OCI-LY7 (cell line): ENCODE measurements at regions not wholly inside any gene's neighbourhood (a gene's known extent, or its start where the extent isn't known, plus 50 kb on each side); places are given as distances from the start of the nearest gene placed in this dataset.

Experiments
- BruUV-seq: library from RNA; stranded (reverse); fragments of 400-500 nt; replicated peaks from 2 replicates; lab custom pipeline; 2021; lab: Mats Ljungman, UMichigan
- CTCF ChIA-PET: fragments of 300-600 bp; sonication (Branson Sonifier 250); formaldehyde crosslinking; loops from one replicate; lab custom pipeline; 2022; ENCODE audit warnings: antibody characterized with exemption; ENCODE audit not compliant: unreplicated experiment; lab: Charles Lee
- POLR2A ChIA-PET: fragments of 300-600 bp; sonication (Branson Sonifier 250); formaldehyde crosslinking; loops from one replicate; lab custom pipeline; 2022; ENCODE audit warnings: antibody characterized with exemption; lab: Charles Lee
- DNase-seq: peaks from one replicate; pipeline ENCODE4 v3.0.0-alpha.2; 2015; ENCODE audit warnings: low spot score
- H2AFZ ChIP-seq: fragments of 200-600 bp; sonication (generic), shearing (Covaris generic); 2 replicates; pipeline ENCODE4 v1.6.1; 2014; ENCODE audit warnings: mild to moderate bottlenecking, antibody characterized with exemption, low read length, moderate library complexity
- H3K27ac ChIP-seq: fragments of 200-600 bp; sonication (generic); 2 replicates; pipeline ENCODE4 v1.5.1; 2014; ENCODE audit warnings: mixed run types, low read depth, mild to moderate bottlenecking, moderate library complexity, low read length, inconsistent platforms; ENCODE audit not compliant: poor library complexity, severe bottlenecking
- H3K36me3 ChIP-seq: fragments of 200-600 bp; sonication (generic); 2 replicates; pipeline ENCODE4 v1.6.1; 2014; ENCODE audit warnings: mild to moderate bottlenecking, antibody characterized with exemption, low read length, moderate library complexity, mixed read lengths; ENCODE audit not compliant: insufficient read depth
- H3K4me1 ChIP-seq: fragments of 200-600 bp; sonication (generic); 2 replicates; pipeline ENCODE4 v1.5.1; 2014; ENCODE audit warnings: mild to moderate bottlenecking, low read length; ENCODE audit not compliant: insufficient read depth, poor library complexity, severe bottlenecking
- H3K4me2 ChIP-seq: fragments of 200-600 bp; sonication (generic); 2 replicates; pipeline ENCODE4 v1.6.1; 2014; ENCODE audit warnings: mild to moderate bottlenecking, low read length
- H3K4me3 ChIP-seq: fragments of 200-600 bp; sonication (generic); 2 replicates; pipeline ENCODE4 v1.5.1; 2014; ENCODE audit warnings: mild to moderate bottlenecking, low read depth, low read length; ENCODE audit not compliant: poor library complexity, severe bottlenecking
- H3K79me2 ChIP-seq: fragments of 200-600 bp; sonication (generic); 2 replicates; pipeline ENCODE4 v1.6.1; 2016; ENCODE audit warnings: low read depth, mild to moderate bottlenecking, low read length, moderate library complexity, mixed read lengths; ENCODE audit not compliant: insufficient read depth
- H3K9me2 ChIP-seq: fragments of 200-600 bp; sonication (generic); 2 replicates; pipeline ENCODE4 v1.6.1; 2016; ENCODE audit warnings: mild to moderate bottlenecking, low read length, mixed read lengths; ENCODE audit not compliant: insufficient read depth
- H3K9me3 ChIP-seq: fragments of 200-600 bp; sonication (generic); 2 replicates; pipeline ENCODE4 v1.6.1; 2014; ENCODE audit warnings: mild to moderate bottlenecking, mixed run types, low read length, mixed read lengths
- H4K20me1 ChIP-seq: fragments of 200-600 bp; sonication (generic); 2 replicates; pipeline ENCODE4 v1.6.1; 2014; ENCODE audit warnings: mild to moderate bottlenecking, antibody characterized with exemption, low read length, moderate library complexity, mixed read lengths; ENCODE audit not compliant: insufficient read depth
- EZH2phosphoT487 ChIP-seq: fragments of 200-600 bp; sonication (generic); IDR thresholded peaks from 2 replicates; pipeline ENCODE4 v1.6.1; 2018; ENCODE audit warnings: low read depth, borderline replicate concordance, mild to moderate bottlenecking, mixed run types, antibody characterized with exemption, low read length, moderate library complexity, mixed read lengths
- intact Hi-C: fragments of 100-400 bp; cut with micrococcal nuclease; formaldehyde crosslinking; loops from one replicate; pipeline ENCODE4 v1.10.0; 2022; ENCODE audit not compliant: unreplicated experiment
- TF ChIP-seq, protein P1 (sequence below): fragments of 200-600 bp; sonication (generic); conservative IDR thresholded peaks from 2 replicates; pipeline ENCODE4 v1.5.1; 2014; ENCODE audit warnings: mild to moderate bottlenecking, antibody characterized with exemption, low read length, moderate library complexity, mixed read lengths

DNA sequence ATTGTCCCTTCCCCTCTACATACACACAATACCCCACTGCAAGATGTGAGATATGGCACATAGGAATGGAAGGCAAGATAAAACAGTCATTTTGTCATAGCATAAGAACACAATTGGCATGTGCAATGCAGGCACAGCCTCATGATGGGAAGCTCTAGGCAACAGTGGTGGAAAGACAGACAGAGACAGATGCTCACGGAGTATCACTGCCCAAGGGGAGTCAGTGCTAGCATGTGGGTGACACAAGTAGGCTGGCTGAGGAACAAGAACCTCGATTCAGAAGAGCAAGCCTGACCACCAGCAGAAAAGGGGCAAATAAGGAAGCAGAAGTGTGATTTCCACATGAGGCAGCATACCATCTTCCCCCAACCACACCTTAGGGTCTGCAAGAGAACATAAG, 323.6 kb downstream of the PAX3 start:
- BruUV-seq = no TSS peak
- H3K4me1 ChIP-seq = no peaks in the 10 kb centered on the region
- no peak for TF ChIP-seq EZH2phosphoT487
- no peaks in the 10 kb centered on the region for H3K36me3 ChIP-seq
- no peak overlapping the region for H3K27ac ChIP-seq
- no peaks in the 10 kb centered on the region for H3K9me3 ChIP-seq
- no peaks in the 10 kb centered on the region for H4K20me1 ChIP-seq
- no peaks in the 10 kb centered on the region for H3K79me2 ChIP-seq
- no peak overlapping the region for H3K4me2 ChIP-seq
- no peaks in the 10 kb centered on the region for H3K9me2 ChIP-seq
- no peak for DNase-seq
- POLR2A ChIA-PET = no interaction called here
- CTCF ChIA-PET = interaction anchor here (0.6 kb wide), 1 partner anchor 69 kb away, joined by 3 read pairs; no protein-coding TSS in a partner anchor
- no peak overlapping the region for H2AFZ ChIP-seq
- intact Hi-C loops = no loop called here
- H3K4me3 ChIP-seq = no peak overlapping the region

- ChIA-PET CTCF (no interaction called here), POLR2A (no interaction called here)
- H3K27ac ChIP-seq = no peak overlapping the region
- intact Hi-C loops = no loop called here
- no peaks in the 10 kb centered on the region for H3K4me1 ChIP-seq
- TF ChIP-seq, protein P1, sequence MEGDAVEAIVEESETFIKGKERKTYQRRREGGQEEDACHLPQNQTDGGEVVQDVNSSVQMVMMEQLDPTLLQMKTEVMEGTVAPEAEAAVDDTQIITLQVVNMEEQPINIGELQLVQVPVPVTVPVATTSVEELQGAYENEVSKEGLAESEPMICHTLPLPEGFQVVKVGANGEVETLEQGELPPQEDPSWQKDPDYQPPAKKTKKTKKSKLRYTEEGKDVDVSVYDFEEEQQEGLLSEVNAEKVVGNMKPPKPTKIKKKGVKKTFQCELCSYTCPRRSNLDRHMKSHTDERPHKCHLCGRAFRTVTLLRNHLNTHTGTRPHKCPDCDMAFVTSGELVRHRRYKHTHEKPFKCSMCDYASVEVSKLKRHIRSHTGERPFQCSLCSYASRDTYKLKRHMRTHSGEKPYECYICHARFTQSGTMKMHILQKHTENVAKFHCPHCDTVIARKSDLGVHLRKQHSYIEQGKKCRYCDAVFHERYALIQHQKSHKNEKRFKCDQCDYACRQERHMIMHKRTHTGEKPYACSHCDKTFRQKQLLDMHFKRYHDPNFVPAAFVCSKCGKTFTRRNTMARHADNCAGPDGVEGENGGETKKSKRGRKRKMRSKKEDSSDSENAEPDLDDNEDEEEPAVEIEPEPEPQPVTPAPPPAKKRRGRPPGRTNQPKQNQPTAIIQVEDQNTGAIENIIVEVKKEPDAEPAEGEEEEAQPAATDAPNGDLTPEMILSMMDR = no peak
- TF ChIP-seq EZH2phosphoT487 = no peak
- H3K36me3 ChIP-seq = no peaks in the 10 kb centered on the region
- no peak overlapping the region for H3K4me2 ChIP-seq
- no peaks in the 10 kb centered on the region for H3K9me2 ChIP-seq
- BruUV-seq = no TSS peak
- H3K79me2 ChIP-seq = no peaks in the 10 kb centered on the region
- no peaks in the 10 kb centered on the region for H4K20me1 ChIP-seq
- no peak for DNase-seq
- no peak overlapping the region for H2AFZ ChIP-seq
- H3K9me3 ChIP-seq = no peaks in the 10 kb centered on the region
- H3K4me3 ChIP-seq = no peak overlapping the region
Observed at GRCh38 chr2:221973902-221974301, 324.9 kb downstream of the PAX3 start.

- Histone ChIP-seq H3K4me2 (no peak overlapping the region), H3K27ac (no peak overlapping the region), H3K4me1 (no peaks in the 10 kb centered on the region), H4K20me1 (no peaks in the 10 kb centered on the region), H3K9me3 (no peaks in the 10 kb centered on the region), H3K79me2 (no peaks in the 10 kb centered on the region), H2AFZ (no peak overlapping the region), H3K9me2 (no peaks in the 10 kb centered on the region), H3K4me3 (no peak overlapping the region), H3K36me3 (no peaks in the 10 kb centered on the region)
- intact Hi-C loops = no loop called here
- ChIA-PET POLR2A (no interaction called here), CTCF (no interaction called here)
- TF ChIP-seq, protein P1 = no peak
- no peak for TF ChIP-seq EZH2phosphoT487
- DNase-seq = no peak
- no TSS peak for BruUV-seq
Observed at GRCh38 chr2:221973502-221973901, 325.3 kb downstream of the PAX3 start.
